Loucy (cell line): ENCODE measurements at regions not wholly inside any gene's neighbourhood (a gene's known extent, or its start where the extent isn't known, plus 50 kb on each side); places are given as distances from the start of the nearest gene placed in this dataset.

Experiments
- H2AFZ ChIP-seq: fragments of 200-600 bp; sonication (generic); 2 replicates; pipeline ENCODE4 v1.6.0; 2016; ENCODE audit warnings: antibody characterized with exemption, mild to moderate bottlenecking, low read length, moderate library complexity
- H3F3A ChIP-seq: fragments of 200-600 bp; 2 replicates; pipeline ENCODE4 v1.6.0; 2016; ENCODE audit warnings: antibody characterized with exemption, low read depth, mild to moderate bottlenecking
- H3K27me3 ChIP-seq: fragments of 200-600 bp; sonication (generic); 2 replicates; pipeline ENCODE4 v1.6.1; 2014; ENCODE audit warnings: low read length, mild to moderate bottlenecking; ENCODE audit not compliant: insufficient read depth, poor library complexity, severe bottlenecking
- H3K36me3 ChIP-seq: fragments of 200-600 bp; sonication (generic); 2 replicates; pipeline ENCODE4 v1.6.1; 2016; ENCODE audit warnings: low read length; ENCODE audit not compliant: insufficient read depth
- H3K4me1 ChIP-seq: fragments of 200-600 bp; sonication (generic); 2 replicates; pipeline ENCODE4 v1.5.1; 2014; ENCODE audit warnings: low read length, mild to moderate bottlenecking; ENCODE audit not compliant: insufficient read depth, poor library complexity, severe bottlenecking
- H3K4me2 ChIP-seq: fragments of 200-600 bp; sonication (generic); 2 replicates; pipeline ENCODE4 v1.6.0; 2014; ENCODE audit warnings: antibody characterized with exemption, low read length, low read depth, mild to moderate bottlenecking; ENCODE audit not compliant: poor library complexity, severe bottlenecking
- H3K4me3 ChIP-seq: fragments of 200-600 bp; sonication (generic); 2 replicates; pipeline ENCODE4 v1.5.1; 2014; ENCODE audit warnings: low read length, mild to moderate bottlenecking, mixed read lengths; ENCODE audit not compliant: poor library complexity, severe bottlenecking
- H3K79me2 ChIP-seq: fragments of 200-600 bp; sonication (generic); 2 replicates; pipeline ENCODE4 v1.6.1; 2014; ENCODE audit warnings: low read length; ENCODE audit not compliant: insufficient read depth
- H3K9ac ChIP-seq: fragments of 200-600 bp; sonication (generic); 2 replicates; pipeline ENCODE4 v1.6.0; 2014; ENCODE audit warnings: mild to moderate bottlenecking, low read depth, low read length, moderate library complexity; ENCODE audit not compliant: poor library complexity, severe bottlenecking
- H3K9me2 ChIP-seq: fragments of 200-600 bp; sonication (generic); replicated peaks from 2 replicates; pipeline ENCODE4 v1.6.1; 2016; ENCODE audit warnings: low read depth, low read length, mixed read lengths
- H3K9me3 ChIP-seq: fragments of 200-600 bp; sonication (generic); 2 replicates; pipeline ENCODE4 v1.6.1; 2014; ENCODE audit warnings: mild to moderate bottlenecking, antibody characterized with exemption, low read length, low read depth; ENCODE audit not compliant: insufficient read depth
- H4K20me1 ChIP-seq: fragments of 200-600 bp; sonication (generic); 2 replicates; pipeline ENCODE4 v1.6.0; 2014; ENCODE audit warnings: antibody characterized with exemption, low read length, mild to moderate bottlenecking; ENCODE audit not compliant: insufficient read depth, poor library complexity, severe bottlenecking
- CTCF ChIP-seq: fragments of 200-600 bp; sonication (generic); conservative IDR thresholded peaks from 2 replicates; pipeline ENCODE4 v1.5.1; 2014; ENCODE audit warnings: mild to moderate bottlenecking, antibody characterized with exemption, low read length
- EZH2phosphoT487 ChIP-seq: fragments of 200-600 bp; IDR thresholded peaks from 2 replicates; pipeline ENCODE4 v1.6.1; 2018; ENCODE audit warnings: antibody characterized with exemption, mild to moderate bottlenecking, moderate library complexity, borderline replicate concordance

GRCh38 chr17:53736516-53737240 is 86.0 kb upstream of the KIF2B start:
- H3K36me3 ChIP-seq, result no peaks in the 10 kb centered on the region
- no peak for TF ChIP-seq CTCF
- TF ChIP-seq EZH2phosphoT487, result no peak
- H3K4me1 ChIP-seq, result no peaks in the 10 kb centered on the region
- no peaks in the 10 kb centered on the region for H3F3A ChIP-seq
- H3K9me2 ChIP-seq, result no peaks in the 10 kb centered on the region
- no peak overlapping the region for H2AFZ ChIP-seq
- no peak overlapping the region for H3K4me2 ChIP-seq
- H4K20me1 ChIP-seq, result no peaks in the 10 kb centered on the region
- H3K4me3 ChIP-seq, result no peak overlapping the region
- H3K27me3 ChIP-seq, result no peaks in the 10 kb centered on the region
- no peaks in the 10 kb centered on the region for H3K79me2 ChIP-seq
- no peaks in the 10 kb centered on the region for H3K9me3 ChIP-seq
- H3K9ac ChIP-seq, result no peak overlapping the region

DNA sequence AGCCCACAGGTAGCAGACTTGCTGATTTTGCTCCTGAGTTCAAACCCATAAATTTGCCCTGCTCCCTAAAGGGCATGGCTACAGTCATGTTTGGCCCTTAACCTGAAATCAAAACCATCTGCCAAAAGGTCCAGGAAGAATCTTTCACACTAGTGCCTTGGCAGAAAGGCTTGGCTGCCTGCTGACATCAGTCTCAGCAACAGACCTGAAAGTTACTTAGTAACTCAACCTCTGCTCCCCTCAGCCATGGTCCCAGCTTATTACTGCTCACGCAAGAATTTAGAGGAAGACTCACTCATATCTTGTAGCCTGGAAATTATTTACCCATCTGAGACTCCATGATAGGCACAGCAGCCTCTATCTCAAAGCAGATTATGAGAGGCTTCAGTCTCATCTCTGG is 98.0 kb upstream of the KIF2B start:
- H3K4me3 ChIP-seq, result no peak overlapping the region
- H3K4me2 ChIP-seq, result no peak overlapping the region

GRCh38 chr17:53722407-53722806 is 100.3 kb upstream of the KIF2B start:
- TF ChIP-seq EZH2phosphoT487, result no peak
- TF ChIP-seq CTCF, result no peak
- no peak overlapping the region for H3K4me2 ChIP-seq

More for the DNA sequence above, 98.0 kb upstream of the KIF2B start:
- no peak overlapping the region for H3K9ac ChIP-seq
- no peaks in the 10 kb centered on the region for H3K79me2 ChIP-seq
- no peaks in the 10 kb centered on the region for H3K36me3 ChIP-seq
- no peaks in the 10 kb centered on the region for H3F3A ChIP-seq
- H3K4me1 ChIP-seq, result no peaks in the 10 kb centered on the region
- H3K9me2 ChIP-seq, result no peaks in the 10 kb centered on the region
- H3K9me3 ChIP-seq, result no peaks in the 10 kb centered on the region
- no peak overlapping the region for H2AFZ ChIP-seq
- H4K20me1 ChIP-seq, result no peaks in the 10 kb centered on the region
- no peaks in the 10 kb centered on the region for H3K27me3 ChIP-seq
- no peak for TF ChIP-seq EZH2phosphoT487
- no peak for TF ChIP-seq CTCF

More at GRCh38 chr17:53722407-53722806, 100.3 kb upstream of the KIF2B start:
- no peaks in the 10 kb centered on the region for H3F3A ChIP-seq
- no peaks in the 10 kb centered on the region for H3K36me3 ChIP-seq
- H3K79me2 ChIP-seq, result no peaks in the 10 kb centered on the region
- no peak overlapping the region for H3K4me3 ChIP-seq
- H3K9me2 ChIP-seq, result no peaks in the 10 kb centered on the region
- H3K27me3 ChIP-seq, result no peaks in the 10 kb centered on the region
- H4K20me1 ChIP-seq, result no peaks in the 10 kb centered on the region
- H2AFZ ChIP-seq, result no peak overlapping the region
- no peaks in the 10 kb centered on the region for H3K9me3 ChIP-seq
- no peaks in the 10 kb centered on the region for H3K4me1 ChIP-seq
- no peak overlapping the region for H3K9ac ChIP-seq
